MM.1S (cell line): ENCODE measurements at regions not wholly inside any gene's neighbourhood (a gene's known extent, or its start where the extent isn't known, plus 50 kb on each side); places are given as distances from the start of the nearest gene placed in this dataset.

Experiments
- DNase-seq: peaks from one replicate; pipeline ENCODE4 v3.0.0-alpha.2; 2015
- H2AFZ ChIP-seq: fragments of 300-600 bp; sonication (generic); 2 replicates; pipeline ENCODE4 v1.6.0; 2016; ENCODE audit warnings: antibody characterized with exemption, low read length
- H3F3A ChIP-seq: fragments of 300-600 bp; sonication (generic); 2 replicates; pipeline ENCODE4 v1.6.1; 2016; ENCODE audit warnings: mild to moderate bottlenecking, antibody characterized with exemption, low read length, moderate library complexity, mixed read lengths; ENCODE audit not compliant: insufficient read depth
- H3K27ac ChIP-seq: fragments of 300-600 bp; sonication (generic); 2 replicates; pipeline ENCODE4 v1.5.1; 2016; ENCODE audit warnings: mild to moderate bottlenecking, low read length
- H3K27me3 ChIP-seq: fragments of 300-600 bp; sonication (generic); replicated peaks from 2 replicates; pipeline ENCODE4 v1.6.0; 2016; ENCODE audit warnings: low read length; ENCODE audit not compliant: insufficient read depth
- H3K36me3 ChIP-seq: fragments of 300-600 bp; sonication (generic); replicated peaks from 2 replicates; pipeline ENCODE4 v1.6.1; 2016; ENCODE audit warnings: mild to moderate bottlenecking, low read length, mixed read lengths; ENCODE audit not compliant: insufficient read depth
- H3K4me1 ChIP-seq: fragments of 300-600 bp; sonication (generic); 2 replicates; pipeline ENCODE4 v1.6.1; 2016; ENCODE audit warnings: low read length, mixed read lengths
- H3K4me2 ChIP-seq: fragments of 300-600 bp; sonication (generic); 2 replicates; pipeline ENCODE4 v1.6.0; 2016; ENCODE audit warnings: low read depth, low read length
- H3K4me3 ChIP-seq: fragments of 300-600 bp; sonication (generic); 2 replicates; pipeline ENCODE4 v1.5.1; 2016; ENCODE audit warnings: low read length, mixed read lengths
- H3K79me2 ChIP-seq: fragments of 300-600 bp; sonication (generic); 2 replicates; pipeline ENCODE4 v1.6.1; 2016; ENCODE audit warnings: mixed run types, low read length, mixed read lengths
- H3K9ac ChIP-seq: fragments of 300-600 bp; sonication (generic); 2 replicates; pipeline ENCODE4 v1.6.1; 2016; ENCODE audit warnings: low read length, mixed read lengths
- H3K9me2 ChIP-seq: fragments of 300-600 bp; sonication (generic); replicated peaks from 2 replicates; pipeline ENCODE4 v1.6.1; 2016; ENCODE audit warnings: mild to moderate bottlenecking, low read length, mixed read lengths; ENCODE audit not compliant: insufficient read depth
- H3K9me3 ChIP-seq: fragments of 300-600 bp; sonication (generic); replicated peaks from 2 replicates; pipeline ENCODE4 v1.6.1; 2016; ENCODE audit warnings: mild to moderate bottlenecking, low read length, mixed read lengths; ENCODE audit not compliant: insufficient read depth
- H4K20me1 ChIP-seq: fragments of 300-600 bp; sonication (generic); 2 replicates; pipeline ENCODE4 v1.6.1; 2016; ENCODE audit warnings: mild to moderate bottlenecking, low read length, moderate library complexity, mixed read lengths; ENCODE audit not compliant: insufficient read depth
- EZH2 ChIP-seq: fragments of 300-600 bp; sonication (generic); optimal IDR thresholded peaks from 2 replicates; pipeline ENCODE3; 2017; ENCODE audit warnings: low read depth, mild to moderate bottlenecking, antibody characterized with exemption, low read length, mixed read lengths
- EZH2phosphoT487 ChIP-seq: fragments of 300-600 bp; sonication (generic); IDR thresholded peaks from 2 replicates; pipeline ENCODE4 v1.6.1; 2018; ENCODE audit warnings: antibody characterized with exemption, low read length
- TF ChIP-seq, protein P1 (sequence below): fragments of 300-600 bp; sonication (generic); IDR thresholded peaks from 2 replicates; pipeline ENCODE4 v1.5.1; 2016; ENCODE audit warnings: antibody characterized with exemption, low read length, mixed read lengths

- no peak for DNase-seq
- H3K79me2 ChIP-seq: peaks cover 6% of the 10 kb centered on the region
- H3K4me3 ChIP-seq: no peak overlapping the region
- H3K9ac ChIP-seq: no peak overlapping the region
- H3K4me1 ChIP-seq: 0 out of 2 replicates have a peak, but pooled peaks cover 11% of the 10 kb centered on the region
- H3K9me2 ChIP-seq: no peaks in the 10 kb centered on the region
- no peak overlapping the region for H3K4me2 ChIP-seq
- H2AFZ ChIP-seq: no peak overlapping the region
- TF ChIP-seq, protein P1, sequence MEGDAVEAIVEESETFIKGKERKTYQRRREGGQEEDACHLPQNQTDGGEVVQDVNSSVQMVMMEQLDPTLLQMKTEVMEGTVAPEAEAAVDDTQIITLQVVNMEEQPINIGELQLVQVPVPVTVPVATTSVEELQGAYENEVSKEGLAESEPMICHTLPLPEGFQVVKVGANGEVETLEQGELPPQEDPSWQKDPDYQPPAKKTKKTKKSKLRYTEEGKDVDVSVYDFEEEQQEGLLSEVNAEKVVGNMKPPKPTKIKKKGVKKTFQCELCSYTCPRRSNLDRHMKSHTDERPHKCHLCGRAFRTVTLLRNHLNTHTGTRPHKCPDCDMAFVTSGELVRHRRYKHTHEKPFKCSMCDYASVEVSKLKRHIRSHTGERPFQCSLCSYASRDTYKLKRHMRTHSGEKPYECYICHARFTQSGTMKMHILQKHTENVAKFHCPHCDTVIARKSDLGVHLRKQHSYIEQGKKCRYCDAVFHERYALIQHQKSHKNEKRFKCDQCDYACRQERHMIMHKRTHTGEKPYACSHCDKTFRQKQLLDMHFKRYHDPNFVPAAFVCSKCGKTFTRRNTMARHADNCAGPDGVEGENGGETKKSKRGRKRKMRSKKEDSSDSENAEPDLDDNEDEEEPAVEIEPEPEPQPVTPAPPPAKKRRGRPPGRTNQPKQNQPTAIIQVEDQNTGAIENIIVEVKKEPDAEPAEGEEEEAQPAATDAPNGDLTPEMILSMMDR: no peak
- no peak for TF ChIP-seq EZH2phosphoT487
- TF ChIP-seq EZH2: no peak
- peaks cover 4% of the 10 kb centered on the region; the same call in 1 of the 2 replicates for H3F3A ChIP-seq
- H3K9me3 ChIP-seq: no peaks in the 10 kb centered on the region
- no peaks in the 10 kb centered on the region for H3K36me3 ChIP-seq
- no peak overlapping the region for H3K27ac ChIP-seq
- H3K27me3 ChIP-seq: no peaks in the 10 kb centered on the region
- H4K20me1 ChIP-seq: no peaks in the 10 kb centered on the region
Observed at GRCh38 chr6:158255275-158255988, 56.8 kb upstream of the TULP4 start.

DNA sequence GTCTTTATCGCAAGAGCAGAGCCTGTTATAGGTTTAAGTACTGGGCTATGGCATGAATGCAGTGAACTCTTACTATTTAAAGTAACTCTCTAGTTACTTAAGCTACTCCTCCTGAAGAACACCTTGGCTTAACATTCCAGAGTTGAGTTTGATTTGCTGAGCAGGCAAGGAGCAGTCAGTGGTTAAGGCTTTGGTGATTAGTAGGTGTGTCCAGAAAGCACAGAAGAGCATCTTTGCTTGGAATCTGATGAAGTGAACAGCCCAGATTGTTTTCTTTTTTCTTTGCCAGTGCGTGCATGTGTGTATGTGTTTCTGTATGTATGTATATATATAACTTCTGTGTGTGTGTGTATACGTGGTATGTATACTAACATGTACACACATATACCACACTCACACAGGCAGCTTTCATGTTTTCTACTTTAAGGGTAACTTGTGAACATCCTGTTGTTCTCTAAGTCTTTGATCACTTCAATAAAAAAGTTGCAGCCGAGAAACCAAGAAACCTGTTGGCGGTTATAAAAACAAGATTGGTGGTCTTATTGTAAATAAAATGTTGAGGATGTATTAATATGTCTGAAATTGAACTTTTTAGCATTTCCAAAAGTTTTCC lies 56.2 kb upstream of the TULP4 start:
- H3K4me2 ChIP-seq: no peak overlapping the region
- no peak overlapping the region for H3K27ac ChIP-seq

GRCh38 chr6:158256746-158257424 lies 55.4 kb upstream of the TULP4 start:
- Histone ChIP-seq H3K4me3 (no peak overlapping the region), H3K9ac (no peak overlapping the region), H3K36me3 (no peaks in the 10 kb centered on the region), H3F3A (peaks cover 4% of the 10 kb centered on the region; the same call in 1 of the 2 replicates), H4K20me1 (no peaks in the 10 kb centered on the region), H3K4me1 (0 out of 2 replicates have a peak, but pooled peaks cover 11% of the 10 kb centered on the region), H2AFZ (no peak overlapping the region), H3K4me2 (no peak overlapping the region), H3K79me2 (peaks cover 6% of the 10 kb centered on the region), H3K27me3 (no peaks in the 10 kb centered on the region), H3K9me3 (no peaks in the 10 kb centered on the region), H3K27ac (no peak overlapping the region; the same call in 1 of the 2 replicates), H3K9me2 (no peaks in the 10 kb centered on the region)
- TF ChIP-seq, protein P1: no peak
- no peak for TF ChIP-seq EZH2
- TF ChIP-seq EZH2phosphoT487: no peak
- DNase-seq: no peak

More for the DNA sequence above, 56.2 kb upstream of the TULP4 start:
- Histone ChIP-seq H3F3A (peaks cover 4% of the 10 kb centered on the region; the same call in 1 of the 2 replicates), H3K36me3 (no peaks in the 10 kb centered on the region), H3K27me3 (no peaks in the 10 kb centered on the region), H3K9me2 (no peaks in the 10 kb centered on the region), H3K4me1 (0 out of 2 replicates have a peak, but pooled peaks cover 11% of the 10 kb centered on the region), H4K20me1 (no peaks in the 10 kb centered on the region), H3K79me2 (peaks cover 6% of the 10 kb centered on the region), H3K9ac (no peak overlapping the region), H3K9me3 (no peaks in the 10 kb centered on the region), H2AFZ (no peak overlapping the region), H3K4me3 (no peak overlapping the region)
- TF ChIP-seq, protein P1: no peak
- no peak for TF ChIP-seq EZH2phosphoT487
- TF ChIP-seq EZH2: no peak
- DNase-seq: no peak
